Spleen (tissue), 11 donors: ENCODE measurements at regions not wholly inside any gene's neighbourhood (a gene's known extent, or its start where the extent isn't known, plus 50 kb on each side); places are given as distances from the start of the nearest gene placed in this dataset.

Experiments
- DNase-seq: peaks from one replicate; pipeline ENCODE4 v3.0.0-alpha.2; 2020
- H3K27ac ChIP-seq, 8 donors: fragments of 200-600 bp; sonication (generic) in 7 of 8; 1 replicate in 4 of 8; 2 replicates in 4 of 8; pipeline versions ENCODE4 v1.5.0 to v1.8.0; 2016 to 2021; ENCODE audit warnings: inconsistent platforms in 4 of 8, mild to moderate bottlenecking in 4 of 8, moderate library complexity in 1 of 8
- H3K27me3 ChIP-seq, 7 donors: fragments of 200-600 bp; sonication (generic) in 6 of 7; replicated peaks in 1 of 7; 1 replicate in 4 of 7; 2 replicates in 3 of 7; pipeline versions ENCODE4 v1.5.0 to v1.8.0; 2016 to 2021; ENCODE audit warnings: inconsistent platforms in 3 of 7, mild to moderate bottlenecking in 1 of 7
- H3K36me3 ChIP-seq, 6 donors: fragments of 200-600 bp; sonication (generic) in 5 of 6; 1 replicate in 4 of 6; 2 replicates in 2 of 6; pipeline versions ENCODE4 v1.5.0 to v1.8.0; 2016 to 2021; ENCODE audit warnings: inconsistent platforms in 2 of 6
- H3K4me1 ChIP-seq, 6 donors: fragments of 200-600 bp; sonication (generic) in 5 of 6; 1 replicate in 3 of 6; 2 replicates in 3 of 6; pipeline versions ENCODE4 v1.5.0 to v1.8.0; 2016 to 2021; ENCODE audit warnings: inconsistent platforms in 3 of 6
- H3K4me3 ChIP-seq, 8 donors: fragments of 200-600 bp; sonication (generic) in 7 of 8; 1 replicate in 4 of 8; 2 replicates in 4 of 8; pipeline versions ENCODE4 v1.5.0 to v1.8.0; 2016 to 2021; ENCODE audit warnings: inconsistent platforms in 4 of 8, mild to moderate bottlenecking in 4 of 8, moderate library complexity in 2 of 8
- H3K9me3 ChIP-seq, 8 donors: fragments of 200-600 bp; sonication (generic) in 7 of 8; 1 replicate in 4 of 8; 2 replicates in 4 of 8; pipeline versions ENCODE4 v1.5.0 to v1.8.0; 2016 to 2021; ENCODE audit warnings: inconsistent platforms in 4 of 8
- POLR2A ChIP-seq, 3 donors: fragments of 450-650 bp; IDR thresholded peaks; one replicate each; pipeline ENCODE4 v1.5.1; 2017; ENCODE audit warnings: antibody characterized with exemption in 3 of 3, mild to moderate bottlenecking in 1 of 3
- POLR2AphosphoS5 ChIP-seq, 3 donors: sonication (generic); formaldehyde crosslinking; IDR thresholded peaks; one replicate each; pipeline ENCODE4 v1.5.1; 2017; ENCODE audit warnings: antibody characterized with exemption in 3 of 3
- WGBS, 5 donors: extraction: QIAGEN DNeasy Blood & Tissue Kit in 3 of 5; methylation state at CpG; one replicate each; pipeline versions ENCODE4 v1.1.5 to v1.1.7; 2013 to 2018; 5-methylcytosine and 5-hydroxymethylcytosine counted together
- intact Hi-C: fragments of 100-400 bp; cut with DNase I; formaldehyde crosslinking; loops from one replicate; pipeline ENCODE4 v1.15.0; 2023; ENCODE audit warnings: low total_unique reads
- TF ChIP-seq, protein P1 (sequence below), 11 experiments: fragments of 200-600 bp in 7 of 11; fragments of 450-650 bp in 4 of 11; sonication (generic) in 4 of 11; IDR thresholded peaks in 8 of 11; conservative IDR thresholded peaks in 3 of 11; 1 replicate in 7 of 11; 2 replicates in 4 of 11; pipeline versions ENCODE4 v1.4.0 to v1.8.0; 2016 to 2021; ENCODE audit warnings: antibody characterized with exemption in 11 of 11, inconsistent platforms in 4 of 11, mild to moderate bottlenecking in 1 of 11
- donor health status: healthy with polysubstance abuse.
- donor health status: DM: no; HTN: no; CAD: no; lungs with moderate emphysema.
- donor health status: DM: no; HTN: no; CAD: no.
- donor health status: Bipolar disorder and iron deficiency.
- donor health status: healthy.
- donor health status: DM: no; HTN: no; CAD: no.
- donor health status: DM: yes; HTN: yes; CAD: no.

GRCh38 chr3:103851793-103852192 lies 1417.0 kb downstream of the ZPLD1 start:
- H3K4me3 ChIP-seq, result no peak overlapping the region
- H3K9me3 ChIP-seq, result no peaks in the 10 kb centered on the region
- TF ChIP-seq POLR2AphosphoS5 (IDR thresholded peaks at IDR 0.05), result no peak
- H3K4me1 ChIP-seq, result no peaks in the 10 kb centered on the region
- no peaks in the 10 kb centered on the region for H3K36me3 ChIP-seq
- intact Hi-C loops, result no loop called here
- H3K27me3 ChIP-seq, result no peaks in the 10 kb centered on the region
- no peak for DNase-seq
- no peak overlapping the region for H3K27ac ChIP-seq

DNA sequence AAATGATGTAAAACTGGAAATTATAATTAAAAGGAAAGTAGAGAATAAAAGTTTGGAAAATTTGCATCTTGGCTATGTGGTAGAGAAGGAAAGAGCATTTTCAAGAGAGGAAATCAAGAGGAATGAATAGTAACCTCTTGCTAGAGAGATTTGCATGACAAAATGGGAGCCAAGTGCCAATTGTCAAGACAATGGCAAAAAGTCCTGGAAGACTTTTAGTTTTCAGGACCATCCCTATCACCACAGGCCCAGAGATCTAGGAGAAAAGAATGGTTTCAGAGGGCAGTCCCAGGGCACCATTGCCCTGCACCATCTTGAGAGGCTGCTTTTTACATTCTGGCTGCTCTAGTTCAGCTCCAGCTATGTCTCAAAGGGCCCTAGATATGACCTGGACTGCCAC lies 1427.6 kb downstream of the ZPLD1 start:
- H3K27ac ChIP-seq, result no peak overlapping the region
- TF ChIP-seq, protein P1, sequence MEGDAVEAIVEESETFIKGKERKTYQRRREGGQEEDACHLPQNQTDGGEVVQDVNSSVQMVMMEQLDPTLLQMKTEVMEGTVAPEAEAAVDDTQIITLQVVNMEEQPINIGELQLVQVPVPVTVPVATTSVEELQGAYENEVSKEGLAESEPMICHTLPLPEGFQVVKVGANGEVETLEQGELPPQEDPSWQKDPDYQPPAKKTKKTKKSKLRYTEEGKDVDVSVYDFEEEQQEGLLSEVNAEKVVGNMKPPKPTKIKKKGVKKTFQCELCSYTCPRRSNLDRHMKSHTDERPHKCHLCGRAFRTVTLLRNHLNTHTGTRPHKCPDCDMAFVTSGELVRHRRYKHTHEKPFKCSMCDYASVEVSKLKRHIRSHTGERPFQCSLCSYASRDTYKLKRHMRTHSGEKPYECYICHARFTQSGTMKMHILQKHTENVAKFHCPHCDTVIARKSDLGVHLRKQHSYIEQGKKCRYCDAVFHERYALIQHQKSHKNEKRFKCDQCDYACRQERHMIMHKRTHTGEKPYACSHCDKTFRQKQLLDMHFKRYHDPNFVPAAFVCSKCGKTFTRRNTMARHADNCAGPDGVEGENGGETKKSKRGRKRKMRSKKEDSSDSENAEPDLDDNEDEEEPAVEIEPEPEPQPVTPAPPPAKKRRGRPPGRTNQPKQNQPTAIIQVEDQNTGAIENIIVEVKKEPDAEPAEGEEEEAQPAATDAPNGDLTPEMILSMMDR (IDR thresholded peaks at IDR 0.05 in 8 of 11, conservative IDR thresholded peaks at IDR 0.05 in 3 of 11), result no peak
- TF ChIP-seq POLR2A (IDR thresholded peaks at IDR 0.05), result no peak
- no peak for TF ChIP-seq POLR2AphosphoS5 (IDR thresholded peaks at IDR 0.05)
- H3K4me3 ChIP-seq, result no peak overlapping the region
- no peaks in the 10 kb centered on the region for H3K4me1 ChIP-seq
- DNase-seq, result no peak
- no peaks in the 10 kb centered on the region for H3K27me3 ChIP-seq
- intact Hi-C loops, result no loop called here
- H3K9me3 ChIP-seq, result peaks cover 0 to 5% (median 0%) of the 10 kb centered on the region in 8 donors
- no peaks in the 10 kb centered on the region for H3K36me3 ChIP-seq

DNA sequence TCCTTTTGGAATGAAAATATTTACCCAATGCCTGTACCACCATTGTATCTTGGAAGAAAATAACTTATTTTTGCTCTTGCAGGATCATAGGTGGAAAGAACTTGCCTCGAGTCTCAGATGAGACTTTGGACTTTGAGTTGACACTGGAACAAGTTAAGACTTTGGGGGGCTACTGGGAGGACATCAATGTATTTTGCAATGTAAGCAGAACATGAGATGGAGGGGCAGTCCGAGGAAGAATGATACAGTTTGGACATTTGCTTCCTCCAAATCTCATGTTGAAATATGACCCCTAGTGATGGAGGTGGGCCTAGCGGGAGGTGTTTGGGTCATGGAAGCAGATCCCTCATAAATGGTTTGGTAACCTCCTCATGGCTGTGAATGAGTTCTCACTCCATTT lies 1428.6 kb downstream of the ZPLD1 start:
- Histone ChIP-seq H3K27me3 (no peaks in the 10 kb centered on the region), H3K4me1 (no peaks in the 10 kb centered on the region), H3K36me3 (no peaks in the 10 kb centered on the region), H3K4me3 (no peak overlapping the region), H3K27ac (no peak overlapping the region), H3K9me3 (peaks cover 0 to 5% (median 0%) of the 10 kb centered on the region in 8 donors)
- TF ChIP-seq, protein P1 (IDR thresholded peaks at IDR 0.05 in 8 of 11, conservative IDR thresholded peaks at IDR 0.05 in 3 of 11), result no peak
- TF ChIP-seq POLR2AphosphoS5 (IDR thresholded peaks at IDR 0.05) (no peak), POLR2A (IDR thresholded peaks at IDR 0.05) (no peak)
- intact Hi-C loops, result no loop called here
- WGBS, 5 donors, result 69 to 88% (median 77%) methylated on average over 3 of the region's 3 CpGs
- no peak for DNase-seq

- no peaks in the 10 kb centered on the region for H3K27me3 ChIP-seq
- TF ChIP-seq POLR2AphosphoS5 (IDR thresholded peaks at IDR 0.05), result no peak
- no peak for TF ChIP-seq POLR2A (IDR thresholded peaks at IDR 0.05)
- TF ChIP-seq, protein P1 (IDR thresholded peaks at IDR 0.05 in 8 of 11, conservative IDR thresholded peaks at IDR 0.05 in 3 of 11), result no peak
- no peaks in the 10 kb centered on the region for H3K36me3 ChIP-seq
- H3K4me3 ChIP-seq, result no peak overlapping the region
- no peaks in the 10 kb centered on the region for H3K4me1 ChIP-seq
- WGBS, 5 donors, result 74 to 86% (median 79%) methylated on average over 3 of the region's 3 CpGs
- no peak for DNase-seq
- peaks cover 0 to 5% (median 0%) of the 10 kb centered on the region in 8 donors for H3K9me3 ChIP-seq
- no peak overlapping the region for H3K27ac ChIP-seq
- intact Hi-C loops, result no loop called here
These were observed 1431.3 kb downstream of the ZPLD1 start for GRCh38 chr3:103866113-103866512.

DNA sequence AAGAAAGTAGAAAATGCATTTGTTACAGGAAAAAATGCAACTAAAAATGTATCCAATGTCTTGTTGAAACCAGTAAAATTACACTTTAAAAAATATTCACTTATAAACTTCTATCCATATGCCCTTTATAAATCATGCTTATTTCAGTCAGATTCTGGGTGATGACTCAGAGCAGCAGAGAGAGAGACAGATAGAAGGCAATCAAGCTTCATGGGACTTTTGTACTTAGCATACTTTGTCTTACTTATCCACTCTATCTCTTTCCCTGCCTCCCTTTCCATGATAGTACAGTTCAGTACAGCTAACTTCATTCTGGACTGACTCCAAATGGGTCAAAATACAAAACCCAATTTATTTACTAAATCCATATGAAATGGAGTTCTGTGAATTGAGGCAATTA lies 1438.2 kb downstream of the ZPLD1 start:
- Histone ChIP-seq H3K4me3 (no peak overlapping the region), H3K36me3 (no peaks in the 10 kb centered on the region), H3K27ac (no peak overlapping the region), H3K4me1 (no peaks in the 10 kb centered on the region), H3K9me3 (no peaks in the 10 kb centered on the region), H3K27me3 (no peaks in the 10 kb centered on the region)
- intact Hi-C loops, result no loop called here
- no peak for DNase-seq
- TF ChIP-seq, protein P1 (IDR thresholded peaks at IDR 0.05 in 8 of 11, conservative IDR thresholded peaks at IDR 0.05 in 3 of 11), result no peak
- no peak for TF ChIP-seq POLR2A (IDR thresholded peaks at IDR 0.05)
- TF ChIP-seq POLR2AphosphoS5 (IDR thresholded peaks at IDR 0.05), result no peak
